LNCAP (cell line): ENCODE measurements at regions not wholly inside any gene's neighbourhood (a gene's known extent, or its start where the extent isn't known, plus 50 kb on each side); places are given as distances from the start of the nearest gene placed in this dataset.

Experiments used
- TF ChIP-seq, protein P1 (sequence below): fragments of 450-650 bp; IDR thresholded peaks from 2 replicates; pipeline ENCODE4 v1.5.1; 2017; ENCODE audit warnings: mild to moderate bottlenecking

DNA sequence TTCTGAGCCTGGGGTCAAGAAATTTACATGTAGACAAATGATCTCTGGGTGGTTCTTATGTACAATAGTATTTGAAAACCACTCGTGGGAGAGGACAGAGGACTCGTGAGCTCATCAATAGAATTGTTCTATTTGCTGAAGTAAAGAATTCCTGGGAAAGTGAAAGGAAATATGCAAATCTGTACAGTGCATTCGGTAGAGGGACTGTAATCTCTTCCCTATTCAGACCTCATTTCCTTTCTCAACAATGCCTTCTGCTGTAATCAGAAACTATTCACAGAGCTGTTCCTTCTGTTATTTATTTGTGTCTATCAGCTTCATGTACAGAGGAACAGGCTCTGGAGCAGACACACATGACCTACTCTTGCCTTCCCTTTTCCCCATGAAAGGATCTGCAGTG is 709.4 kb upstream of the KIRREL3 start:
- TF ChIP-seq, protein P1, sequence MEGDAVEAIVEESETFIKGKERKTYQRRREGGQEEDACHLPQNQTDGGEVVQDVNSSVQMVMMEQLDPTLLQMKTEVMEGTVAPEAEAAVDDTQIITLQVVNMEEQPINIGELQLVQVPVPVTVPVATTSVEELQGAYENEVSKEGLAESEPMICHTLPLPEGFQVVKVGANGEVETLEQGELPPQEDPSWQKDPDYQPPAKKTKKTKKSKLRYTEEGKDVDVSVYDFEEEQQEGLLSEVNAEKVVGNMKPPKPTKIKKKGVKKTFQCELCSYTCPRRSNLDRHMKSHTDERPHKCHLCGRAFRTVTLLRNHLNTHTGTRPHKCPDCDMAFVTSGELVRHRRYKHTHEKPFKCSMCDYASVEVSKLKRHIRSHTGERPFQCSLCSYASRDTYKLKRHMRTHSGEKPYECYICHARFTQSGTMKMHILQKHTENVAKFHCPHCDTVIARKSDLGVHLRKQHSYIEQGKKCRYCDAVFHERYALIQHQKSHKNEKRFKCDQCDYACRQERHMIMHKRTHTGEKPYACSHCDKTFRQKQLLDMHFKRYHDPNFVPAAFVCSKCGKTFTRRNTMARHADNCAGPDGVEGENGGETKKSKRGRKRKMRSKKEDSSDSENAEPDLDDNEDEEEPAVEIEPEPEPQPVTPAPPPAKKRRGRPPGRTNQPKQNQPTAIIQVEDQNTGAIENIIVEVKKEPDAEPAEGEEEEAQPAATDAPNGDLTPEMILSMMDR: no peak

DNA sequence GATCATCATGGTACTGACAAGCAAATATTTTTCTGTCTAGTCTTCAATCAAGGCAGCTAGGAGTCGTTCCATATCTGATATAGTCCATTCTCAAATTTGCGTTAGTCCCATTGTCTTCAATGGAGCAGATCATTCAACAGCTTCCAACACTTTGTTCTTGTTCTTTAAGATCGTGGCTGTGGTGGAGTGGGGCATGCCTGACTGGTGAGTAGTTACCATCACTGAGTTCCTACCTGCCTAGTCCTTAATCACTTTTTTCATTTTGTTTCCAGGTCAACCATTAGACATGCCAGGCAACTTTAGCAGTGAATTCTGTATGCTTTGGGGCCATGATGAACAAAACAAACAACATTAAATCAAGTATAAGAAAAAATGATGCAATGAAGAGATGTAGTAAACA is 693.1 kb upstream of the KIRREL3 start:
- TF ChIP-seq, protein P1: no peak

GRCh38 chr11:127683321-127683720 is 682.8 kb upstream of the KIRREL3 start:
- TF ChIP-seq, protein P1: no peak

DNA sequence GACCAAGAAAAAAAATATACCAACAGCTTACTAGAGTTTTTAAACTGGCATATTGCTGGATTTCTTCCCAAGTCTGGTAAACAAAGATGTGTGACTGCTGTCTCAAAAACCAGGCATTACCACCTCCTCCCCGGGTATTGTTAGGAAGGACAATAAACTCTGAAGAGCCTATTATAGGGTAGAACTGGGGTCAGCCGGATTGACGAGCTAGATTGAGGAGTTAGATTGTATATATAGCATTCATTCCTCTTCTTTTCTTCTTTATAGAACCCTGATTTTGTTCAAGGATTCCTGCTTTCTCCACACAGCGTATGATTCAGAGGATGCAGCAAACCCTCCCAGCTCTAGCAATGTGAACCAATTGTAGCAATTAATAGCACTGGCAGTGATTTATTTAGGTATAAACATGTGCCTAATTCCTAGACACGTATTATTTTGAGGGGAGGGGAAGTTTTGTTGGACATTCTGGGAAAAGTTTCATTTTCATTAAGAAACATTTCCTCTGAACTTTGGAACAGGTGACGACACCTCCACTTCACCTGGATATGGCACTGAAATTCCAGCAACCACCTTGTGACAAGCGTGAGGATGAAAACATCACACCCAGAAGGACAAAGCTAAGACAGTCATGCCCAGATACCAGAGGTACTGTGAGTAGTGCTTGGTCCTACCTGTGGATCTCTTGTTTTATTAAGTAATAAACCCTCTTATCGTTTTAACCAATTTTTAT is 679.4 kb upstream of the KIRREL3 start:
- TF ChIP-seq, protein P1: no peak

DNA sequence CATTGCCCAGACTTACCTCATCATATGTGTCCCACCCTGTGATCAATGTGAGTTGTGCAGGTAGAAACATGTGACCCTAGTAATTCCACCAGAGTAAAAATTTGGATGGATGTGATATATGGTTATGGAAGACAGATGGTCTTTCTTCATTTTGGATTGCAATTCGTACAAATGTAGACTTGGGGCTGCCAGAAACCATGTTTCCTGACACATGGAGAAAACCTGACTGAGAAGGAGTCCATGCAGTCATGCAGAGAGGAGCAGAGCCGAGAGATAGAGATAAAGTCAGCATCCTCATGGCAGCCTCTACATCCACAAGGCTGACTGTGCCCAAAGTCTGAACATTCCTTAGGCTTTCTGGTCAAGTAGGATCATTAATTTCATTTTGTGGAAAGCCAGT is 678.1 kb upstream of the KIRREL3 start:
- TF ChIP-seq, protein P1: no peak

DNA sequence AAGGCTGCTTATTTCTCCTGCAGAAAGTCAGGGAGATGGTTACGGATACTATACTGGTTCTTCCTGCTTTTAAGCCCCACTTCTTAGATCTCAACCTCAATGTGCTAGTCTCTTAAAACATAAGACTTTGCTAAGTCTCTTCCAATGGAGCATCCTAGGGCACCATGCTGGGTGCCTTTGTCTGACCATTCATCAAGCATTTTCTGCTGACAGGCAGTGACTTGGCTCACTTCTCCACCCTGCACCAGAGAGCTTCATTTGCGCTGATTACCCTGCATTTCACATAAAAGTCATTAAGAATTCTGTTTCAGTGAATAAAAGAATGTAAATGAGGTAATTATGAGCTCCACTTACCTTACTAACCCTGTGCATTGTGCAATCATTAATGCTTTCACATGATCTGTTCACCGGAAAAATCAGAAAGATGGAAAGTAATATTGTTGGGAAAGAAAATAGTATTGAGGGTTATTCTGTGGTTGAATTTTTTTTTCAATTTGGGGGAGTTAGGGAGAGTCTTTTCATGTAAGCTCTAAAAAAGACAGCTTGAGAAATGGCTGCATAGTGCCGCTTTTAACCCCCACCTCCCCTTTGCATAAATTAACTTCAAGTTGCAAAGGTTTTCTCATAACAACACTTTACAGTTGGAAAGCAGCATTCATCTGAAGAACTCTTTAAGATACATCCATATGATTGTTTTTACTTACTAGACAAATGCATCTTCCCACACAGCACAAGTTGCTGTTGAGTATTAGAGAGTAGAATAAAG is 677.3 kb upstream of the KIRREL3 start:
- TF ChIP-seq, protein P1: no peak

DNA sequence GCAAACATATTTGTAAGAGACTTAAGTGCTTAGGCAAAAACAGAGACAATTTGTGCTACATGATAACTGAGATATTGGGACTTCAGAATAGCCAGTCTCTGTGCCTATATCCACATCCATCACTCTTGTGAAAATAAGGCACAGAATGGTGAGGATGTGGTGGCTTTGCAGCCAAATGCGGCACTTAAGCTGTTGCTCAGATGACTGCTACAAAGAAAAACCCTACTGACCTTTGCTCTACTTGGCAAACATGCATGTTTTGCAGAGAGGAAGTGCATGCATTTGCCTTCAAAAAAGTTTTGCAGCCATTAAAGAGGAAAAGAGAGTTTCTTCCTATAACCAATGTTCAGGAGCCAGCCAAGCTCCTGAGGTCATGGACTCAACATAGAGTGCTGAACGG is 675.0 kb upstream of the KIRREL3 start:
- TF ChIP-seq, protein P1: no peak
